ENCODE measurements at regions not wholly inside any gene's neighbourhood (a gene's known extent, or its start where the extent isn't known, plus 50 kb on each side); places are given as distances from the start of the nearest gene placed in this dataset.

DNA sequence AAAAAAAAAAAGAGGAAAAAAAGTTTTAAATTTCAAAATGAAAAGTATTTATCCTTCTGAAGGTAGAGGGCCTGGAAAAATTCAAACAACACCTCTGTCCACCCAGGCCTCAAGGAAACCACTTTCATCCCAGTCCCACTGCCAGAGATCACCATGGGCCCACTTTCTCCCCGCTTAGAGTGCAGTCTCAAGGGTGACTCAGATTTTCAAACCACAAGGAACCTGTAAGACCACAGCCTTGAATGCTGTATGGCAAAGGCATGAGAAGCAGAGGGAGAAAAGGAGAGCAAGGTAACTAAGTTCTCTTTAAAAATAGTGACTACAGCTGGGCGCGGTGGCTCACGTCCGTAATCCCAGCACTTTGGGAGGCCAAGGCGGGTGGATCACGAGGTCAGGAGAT lies 87.9 kb upstream of the PACRGL start:
- no peak for DNase-seq (ENCODE audit: low spot score)
- TF ChIP-seq, protein P1, sequence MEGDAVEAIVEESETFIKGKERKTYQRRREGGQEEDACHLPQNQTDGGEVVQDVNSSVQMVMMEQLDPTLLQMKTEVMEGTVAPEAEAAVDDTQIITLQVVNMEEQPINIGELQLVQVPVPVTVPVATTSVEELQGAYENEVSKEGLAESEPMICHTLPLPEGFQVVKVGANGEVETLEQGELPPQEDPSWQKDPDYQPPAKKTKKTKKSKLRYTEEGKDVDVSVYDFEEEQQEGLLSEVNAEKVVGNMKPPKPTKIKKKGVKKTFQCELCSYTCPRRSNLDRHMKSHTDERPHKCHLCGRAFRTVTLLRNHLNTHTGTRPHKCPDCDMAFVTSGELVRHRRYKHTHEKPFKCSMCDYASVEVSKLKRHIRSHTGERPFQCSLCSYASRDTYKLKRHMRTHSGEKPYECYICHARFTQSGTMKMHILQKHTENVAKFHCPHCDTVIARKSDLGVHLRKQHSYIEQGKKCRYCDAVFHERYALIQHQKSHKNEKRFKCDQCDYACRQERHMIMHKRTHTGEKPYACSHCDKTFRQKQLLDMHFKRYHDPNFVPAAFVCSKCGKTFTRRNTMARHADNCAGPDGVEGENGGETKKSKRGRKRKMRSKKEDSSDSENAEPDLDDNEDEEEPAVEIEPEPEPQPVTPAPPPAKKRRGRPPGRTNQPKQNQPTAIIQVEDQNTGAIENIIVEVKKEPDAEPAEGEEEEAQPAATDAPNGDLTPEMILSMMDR (IDR thresholded peaks at IDR 0.05; ENCODE audit: unreplicated experiment) = no peak
- H3K9me3 Mint-ChIP-seq (ENCODE audit: unreplicated experiment) = no peaks in the 10 kb centered on the region
- no peaks in the 10 kb centered on the region for H3K36me3 Mint-ChIP-seq (ENCODE audit: low read depth, unreplicated experiment)
- no peak overlapping the region for H3K4me3 Mint-ChIP-seq (ENCODE audit: unreplicated experiment)
- no peak overlapping the region for H3K27ac Mint-ChIP-seq (ENCODE audit: unreplicated experiment)
- no peaks in the 10 kb centered on the region for H3K4me1 Mint-ChIP-seq (ENCODE audit: unreplicated experiment)
- H3K27me3 Mint-ChIP-seq (ENCODE audit: unreplicated experiment) = peaks cover 2% of the 10 kb centered on the region

GRCh38 chr4:20614816-20615215 lies 85.4 kb upstream of the PACRGL start:
- H3K9me3 Mint-ChIP-seq (ENCODE audit: unreplicated experiment) = no peaks in the 10 kb centered on the region
- TF ChIP-seq, protein P1 (IDR thresholded peaks at IDR 0.05; ENCODE audit: unreplicated experiment) = no peak
- H3K4me3 Mint-ChIP-seq (ENCODE audit: unreplicated experiment) = no peak overlapping the region
- DNase-seq (ENCODE audit: low spot score) = no peak
- no peaks in the 10 kb centered on the region for H3K4me1 Mint-ChIP-seq (ENCODE audit: unreplicated experiment)
- no peaks in the 10 kb centered on the region for H3K36me3 Mint-ChIP-seq (ENCODE audit: low read depth, unreplicated experiment)
- no peak overlapping the region for H3K27ac Mint-ChIP-seq (ENCODE audit: unreplicated experiment)
- H3K27me3 Mint-ChIP-seq (ENCODE audit: unreplicated experiment) = peaks cover 4% of the 10 kb centered on the region

DNA sequence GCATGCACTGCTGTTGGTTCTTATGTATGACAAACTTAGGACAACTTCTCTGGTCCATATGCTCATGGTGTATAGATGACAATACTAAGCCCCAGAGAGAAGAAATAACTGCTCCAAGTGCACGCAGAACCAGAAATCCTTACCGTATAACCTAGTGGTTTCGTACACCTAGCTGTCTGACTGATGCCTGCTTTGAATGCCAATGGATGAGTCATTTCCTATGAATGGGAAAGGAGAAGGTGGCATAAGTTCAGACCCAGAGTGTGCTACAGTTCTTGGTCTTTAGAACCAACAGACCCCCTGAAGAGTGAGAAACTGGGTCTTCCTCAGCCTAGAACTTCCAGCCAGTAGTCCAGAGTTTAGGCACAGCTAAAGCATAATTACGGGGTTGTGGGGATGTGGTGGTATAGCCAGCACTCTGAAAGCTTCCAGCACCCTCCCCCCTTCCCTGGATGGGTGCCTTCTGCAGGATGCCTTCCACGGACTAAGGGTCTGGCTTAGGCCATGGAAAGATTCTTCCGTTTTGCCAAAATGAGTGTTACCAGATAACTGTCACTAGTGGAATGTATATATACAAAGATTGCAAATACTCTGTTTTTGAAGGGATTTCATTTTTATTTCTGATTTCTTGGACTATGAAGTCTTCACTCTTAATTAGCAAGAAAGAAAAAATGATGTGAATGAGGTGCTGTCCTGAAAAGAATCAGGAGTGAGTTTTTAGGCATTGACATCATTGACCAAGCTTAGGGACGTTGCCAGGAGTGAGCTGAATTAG lies 84.6 kb upstream of the PACRGL start:
- H3K4me1 Mint-ChIP-seq (ENCODE audit: unreplicated experiment) = no peaks in the 10 kb centered on the region
- H3K27ac Mint-ChIP-seq (ENCODE audit: unreplicated experiment) = no peak overlapping the region
- TF ChIP-seq, protein P1 (IDR thresholded peaks at IDR 0.05; ENCODE audit: unreplicated experiment) = no peak
- no peak for DNase-seq (ENCODE audit: low spot score)
- peaks cover 4% of the 10 kb centered on the region for H3K27me3 Mint-ChIP-seq (ENCODE audit: unreplicated experiment)
- H3K9me3 Mint-ChIP-seq (ENCODE audit: unreplicated experiment) = no peaks in the 10 kb centered on the region
- H3K36me3 Mint-ChIP-seq (ENCODE audit: low read depth, unreplicated experiment) = no peaks in the 10 kb centered on the region
- no peak overlapping the region for H3K4me3 Mint-ChIP-seq (ENCODE audit: unreplicated experiment)

GRCh38 chr4:20616313-20616712 lies 83.9 kb upstream of the PACRGL start:
- H3K36me3 Mint-ChIP-seq (ENCODE audit: low read depth, unreplicated experiment) = no peaks in the 10 kb centered on the region
- H3K27ac Mint-ChIP-seq (ENCODE audit: unreplicated experiment) = no peak overlapping the region
- no peaks in the 10 kb centered on the region for H3K4me1 Mint-ChIP-seq (ENCODE audit: unreplicated experiment)
- H3K9me3 Mint-ChIP-seq (ENCODE audit: unreplicated experiment) = no peaks in the 10 kb centered on the region
- H3K27me3 Mint-ChIP-seq (ENCODE audit: unreplicated experiment) = peaks cover 4% of the 10 kb centered on the region
- DNase-seq (ENCODE audit: low spot score) = no peak
- TF ChIP-seq, protein P1 (IDR thresholded peaks at IDR 0.05; ENCODE audit: unreplicated experiment) = no peak
- no peak overlapping the region for H3K4me3 Mint-ChIP-seq (ENCODE audit: unreplicated experiment)

GRCh38 chr4:20616848-20617247 lies 83.4 kb upstream of the PACRGL start:
- H3K4me3 Mint-ChIP-seq (ENCODE audit: unreplicated experiment) = no peak overlapping the region
- no peaks in the 10 kb centered on the region for H3K4me1 Mint-ChIP-seq (ENCODE audit: unreplicated experiment)
- H3K36me3 Mint-ChIP-seq (ENCODE audit: low read depth, unreplicated experiment) = no peaks in the 10 kb centered on the region
- TF ChIP-seq, protein P1 (IDR thresholded peaks at IDR 0.05; ENCODE audit: unreplicated experiment) = no peak
- H3K27ac Mint-ChIP-seq (ENCODE audit: unreplicated experiment) = no peak overlapping the region
- no peak for DNase-seq (ENCODE audit: low spot score)
- no peaks in the 10 kb centered on the region for H3K9me3 Mint-ChIP-seq (ENCODE audit: unreplicated experiment)
- H3K27me3 Mint-ChIP-seq (ENCODE audit: unreplicated experiment) = peaks cover 4% of the 10 kb centered on the region
